Thyroid gland (tissue), 4 donors: ENCODE measurements at regions not wholly inside any gene's neighbourhood (a gene's known extent, or its start where the extent isn't known, plus 50 kb on each side); places are given as distances from the start of the nearest gene placed in this dataset.
"Not testable (repeated sequence)": the region's sequence is repeated elsewhere in the genome, so short reads cannot be mapped to it uniquely, and the experiment has no call there.

ENCODE experiments used
- POLR2A ChIP-seq, 2 donors: fragments of 450-650 bp; IDR thresholded peaks; one replicate each; pipeline ENCODE4 v1.6.1; 2017; ENCODE audit warnings: antibody characterized with exemption in 2 of 2, mild to moderate bottlenecking in 2 of 2, moderate library complexity in 1 of 2
- TF ChIP-seq, protein P1 (sequence below), 6 experiments: fragments of 200-600 bp in 3 of 6; fragments of 450-650 bp in 3 of 6; sonication (generic) in 3 of 6; IDR thresholded peaks; one replicate each; pipeline ENCODE4 v1.5.1; 2016 to 2019; ENCODE audit warnings: antibody characterized with exemption in 6 of 6, mild to moderate bottlenecking in 2 of 6, inconsistent platforms in 1 of 6, moderate library complexity in 1 of 6

DNA sequence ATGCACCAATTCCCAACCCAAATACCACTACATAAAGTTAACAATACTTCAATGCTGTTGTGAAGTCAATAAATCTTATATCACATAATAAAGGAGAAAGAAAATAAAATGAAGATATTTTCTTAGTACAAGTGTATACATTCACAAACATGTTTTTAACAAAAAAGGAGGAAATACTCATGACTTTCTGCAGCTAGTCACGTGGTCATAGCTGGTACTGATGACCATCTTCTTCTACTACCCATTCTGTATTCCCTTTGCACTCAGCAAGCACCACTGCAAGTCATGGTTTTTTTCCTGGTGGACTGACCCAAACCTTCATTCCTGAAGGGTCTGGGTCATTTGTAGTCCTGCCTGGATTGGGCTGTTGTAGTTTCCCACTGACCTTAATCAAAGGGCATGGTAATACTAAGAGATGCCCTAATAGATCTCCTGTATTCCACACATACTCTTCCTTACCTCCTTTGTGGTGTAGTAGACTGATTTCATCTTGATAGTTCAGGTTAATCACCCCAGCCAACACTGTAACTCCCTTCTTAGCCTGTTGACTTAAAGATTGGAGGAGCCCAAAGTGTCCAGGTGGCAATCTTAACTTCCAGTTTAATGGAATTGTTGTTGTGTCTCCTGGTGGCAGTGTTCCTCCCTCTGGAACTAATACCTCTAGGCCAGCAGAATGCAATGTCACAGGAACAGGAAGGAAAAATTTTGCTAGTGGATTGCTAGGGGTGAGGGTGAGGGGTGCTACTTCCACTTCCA lies 83.1 kb upstream of the CYRIA start:
- TF ChIP-seq, protein P1, sequence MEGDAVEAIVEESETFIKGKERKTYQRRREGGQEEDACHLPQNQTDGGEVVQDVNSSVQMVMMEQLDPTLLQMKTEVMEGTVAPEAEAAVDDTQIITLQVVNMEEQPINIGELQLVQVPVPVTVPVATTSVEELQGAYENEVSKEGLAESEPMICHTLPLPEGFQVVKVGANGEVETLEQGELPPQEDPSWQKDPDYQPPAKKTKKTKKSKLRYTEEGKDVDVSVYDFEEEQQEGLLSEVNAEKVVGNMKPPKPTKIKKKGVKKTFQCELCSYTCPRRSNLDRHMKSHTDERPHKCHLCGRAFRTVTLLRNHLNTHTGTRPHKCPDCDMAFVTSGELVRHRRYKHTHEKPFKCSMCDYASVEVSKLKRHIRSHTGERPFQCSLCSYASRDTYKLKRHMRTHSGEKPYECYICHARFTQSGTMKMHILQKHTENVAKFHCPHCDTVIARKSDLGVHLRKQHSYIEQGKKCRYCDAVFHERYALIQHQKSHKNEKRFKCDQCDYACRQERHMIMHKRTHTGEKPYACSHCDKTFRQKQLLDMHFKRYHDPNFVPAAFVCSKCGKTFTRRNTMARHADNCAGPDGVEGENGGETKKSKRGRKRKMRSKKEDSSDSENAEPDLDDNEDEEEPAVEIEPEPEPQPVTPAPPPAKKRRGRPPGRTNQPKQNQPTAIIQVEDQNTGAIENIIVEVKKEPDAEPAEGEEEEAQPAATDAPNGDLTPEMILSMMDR (IDR thresholded peaks at IDR 0.05): not testable (repeated sequence)
- TF ChIP-seq POLR2A (IDR thresholded peaks at IDR 0.05): not testable (repeated sequence)
